Loucy (cell line): ENCODE measurements at regions not wholly inside any gene's neighbourhood (a gene's known extent, or its start where the extent isn't known, plus 50 kb on each side); places are given as distances from the start of the nearest gene placed in this dataset.

Experiments
- H2AFZ ChIP-seq: fragments of 200-600 bp; sonication (generic); 2 replicates; pipeline ENCODE4 v1.6.0; 2016; ENCODE audit warnings: antibody characterized with exemption, mild to moderate bottlenecking, low read length, moderate library complexity
- H3F3A ChIP-seq: fragments of 200-600 bp; 2 replicates; pipeline ENCODE4 v1.6.0; 2016; ENCODE audit warnings: antibody characterized with exemption, low read depth, mild to moderate bottlenecking
- H3K27me3 ChIP-seq: fragments of 200-600 bp; sonication (generic); 2 replicates; pipeline ENCODE4 v1.6.1; 2014; ENCODE audit warnings: low read length, mild to moderate bottlenecking; ENCODE audit not compliant: insufficient read depth, poor library complexity, severe bottlenecking
- H3K36me3 ChIP-seq: fragments of 200-600 bp; sonication (generic); 2 replicates; pipeline ENCODE4 v1.6.1; 2016; ENCODE audit warnings: low read length; ENCODE audit not compliant: insufficient read depth
- H3K4me1 ChIP-seq: fragments of 200-600 bp; sonication (generic); 2 replicates; pipeline ENCODE4 v1.5.1; 2014; ENCODE audit warnings: low read length, mild to moderate bottlenecking; ENCODE audit not compliant: insufficient read depth, poor library complexity, severe bottlenecking
- H3K4me2 ChIP-seq: fragments of 200-600 bp; sonication (generic); 2 replicates; pipeline ENCODE4 v1.6.0; 2014; ENCODE audit warnings: antibody characterized with exemption, low read length, low read depth, mild to moderate bottlenecking; ENCODE audit not compliant: poor library complexity, severe bottlenecking
- H3K4me3 ChIP-seq: fragments of 200-600 bp; sonication (generic); 2 replicates; pipeline ENCODE4 v1.5.1; 2014; ENCODE audit warnings: low read length, mild to moderate bottlenecking, mixed read lengths; ENCODE audit not compliant: poor library complexity, severe bottlenecking
- H3K79me2 ChIP-seq: fragments of 200-600 bp; sonication (generic); 2 replicates; pipeline ENCODE4 v1.6.1; 2014; ENCODE audit warnings: low read length; ENCODE audit not compliant: insufficient read depth
- H3K9ac ChIP-seq: fragments of 200-600 bp; sonication (generic); 2 replicates; pipeline ENCODE4 v1.6.0; 2014; ENCODE audit warnings: mild to moderate bottlenecking, low read depth, low read length, moderate library complexity; ENCODE audit not compliant: poor library complexity, severe bottlenecking
- H3K9me2 ChIP-seq: fragments of 200-600 bp; sonication (generic); replicated peaks from 2 replicates; pipeline ENCODE4 v1.6.1; 2016; ENCODE audit warnings: low read depth, low read length, mixed read lengths
- H3K9me3 ChIP-seq: fragments of 200-600 bp; sonication (generic); 2 replicates; pipeline ENCODE4 v1.6.1; 2014; ENCODE audit warnings: mild to moderate bottlenecking, antibody characterized with exemption, low read length, low read depth; ENCODE audit not compliant: insufficient read depth
- H4K20me1 ChIP-seq: fragments of 200-600 bp; sonication (generic); 2 replicates; pipeline ENCODE4 v1.6.0; 2014; ENCODE audit warnings: antibody characterized with exemption, low read length, mild to moderate bottlenecking; ENCODE audit not compliant: insufficient read depth, poor library complexity, severe bottlenecking
- CTCF ChIP-seq: fragments of 200-600 bp; sonication (generic); conservative IDR thresholded peaks from 2 replicates; pipeline ENCODE4 v1.5.1; 2014; ENCODE audit warnings: mild to moderate bottlenecking, antibody characterized with exemption, low read length
- EZH2phosphoT487 ChIP-seq: fragments of 200-600 bp; IDR thresholded peaks from 2 replicates; pipeline ENCODE4 v1.6.1; 2018; ENCODE audit warnings: antibody characterized with exemption, mild to moderate bottlenecking, moderate library complexity, borderline replicate concordance

- no peaks in the 10 kb centered on the region for H3K79me2 ChIP-seq
Measured at GRCh38 chrX:40331762-40332161, 234.0 kb upstream of the BCOR start.

GRCh38 chrX:40331353-40331752, 233.6 kb upstream of the BCOR start:
- TF ChIP-seq EZH2phosphoT487 (no peak), CTCF (no peak)
- Histone ChIP-seq H4K20me1 (no peaks in the 10 kb centered on the region), H3K9me2 (no peaks in the 10 kb centered on the region), H3K79me2 (no peaks in the 10 kb centered on the region), H3K36me3 (no peaks in the 10 kb centered on the region), H3K9me3 (no peaks in the 10 kb centered on the region), H3K4me1 (no peaks in the 10 kb centered on the region), H3K27me3 (no peaks in the 10 kb centered on the region), H3K9ac (no peak overlapping the region), H2AFZ (no peak overlapping the region), H3F3A (no peaks in the 10 kb centered on the region), H3K4me3 (no peak overlapping the region), H3K4me2 (no peak overlapping the region)

More at GRCh38 chrX:40331762-40332161, 234.0 kb upstream of the BCOR start:
- no peak for TF ChIP-seq CTCF
- TF ChIP-seq EZH2phosphoT487, result no peak
- H3K9ac ChIP-seq, result no peak overlapping the region
- H3K36me3 ChIP-seq, result no peaks in the 10 kb centered on the region
- no peak overlapping the region for H3K4me2 ChIP-seq
- H3K4me3 ChIP-seq, result no peak overlapping the region
- H4K20me1 ChIP-seq, result no peaks in the 10 kb centered on the region
- no peak overlapping the region for H2AFZ ChIP-seq
- no peaks in the 10 kb centered on the region for H3K27me3 ChIP-seq
- H3F3A ChIP-seq, result no peaks in the 10 kb centered on the region
- no peaks in the 10 kb centered on the region for H3K4me1 ChIP-seq
- H3K9me2 ChIP-seq, result no peaks in the 10 kb centered on the region
- H3K9me3 ChIP-seq, result no peaks in the 10 kb centered on the region

- no peaks in the 10 kb centered on the region for H3K27me3 ChIP-seq
- no peaks in the 10 kb centered on the region for H4K20me1 ChIP-seq
- no peak overlapping the region for H3K4me2 ChIP-seq
- no peaks in the 10 kb centered on the region for H3K79me2 ChIP-seq
- no peaks in the 10 kb centered on the region for H3K36me3 ChIP-seq
- H3F3A ChIP-seq, result no peaks in the 10 kb centered on the region
- H3K9me3 ChIP-seq, result no peaks in the 10 kb centered on the region
- TF ChIP-seq EZH2phosphoT487 (no peak), CTCF (no peak)
- H3K4me1 ChIP-seq, result no peaks in the 10 kb centered on the region
- H3K4me3 ChIP-seq, result no peak overlapping the region
- H3K9ac ChIP-seq, result no peak overlapping the region
- H3K9me2 ChIP-seq, result no peaks in the 10 kb centered on the region
- H2AFZ ChIP-seq, result no peak overlapping the region
Measured at GRCh38 chrX:40329616-40330015, 231.9 kb upstream of the BCOR start.
